Osteoblast (primary cell): ENCODE measurements at regions not wholly inside any gene's neighbourhood (a gene's known extent, or its start where the extent isn't known, plus 50 kb on each side); places are given as distances from the start of the nearest gene placed in this dataset.

Experiments
- DNase-seq: peaks from one replicate; pipeline ENCODE4 v3.0.0; 2011; ENCODE audit warnings: low spot score, mixed read lengths; ENCODE audit not compliant: insufficient read length; ENCODE audit errors: missing footprints
- H2AFZ ChIP-seq: 2 replicates; pipeline ENCODE4 v1.6.0; 2011; ENCODE audit warnings: mild to moderate bottlenecking, low read length
- H3K27ac ChIP-seq: 2 replicates; pipeline ENCODE4 v1.5.1; 2011; ENCODE audit warnings: mild to moderate bottlenecking, low read depth, low read length, moderate library complexity
- H3K27me3 ChIP-seq: 2 replicates; pipeline ENCODE4 v1.6.0; 2012; ENCODE audit warnings: mild to moderate bottlenecking, control low read depth, inconsistent platforms, low read length, moderate library complexity; ENCODE audit not compliant: insufficient read depth
- H3K36me3 ChIP-seq: 2 replicates; pipeline ENCODE4 v1.5.1; 2011; ENCODE audit warnings: mild to moderate bottlenecking, low read length, control low read depth, moderate library complexity; ENCODE audit not compliant: insufficient read depth
- H3K4me1 ChIP-seq: 2 replicates; pipeline ENCODE4 v1.5.1; 2011; ENCODE audit warnings: mild to moderate bottlenecking, low read length, control low read depth, moderate library complexity; ENCODE audit not compliant: insufficient read depth
- H3K4me2 ChIP-seq: 2 replicates; pipeline ENCODE4 v1.6.0; 2011; ENCODE audit warnings: mild to moderate bottlenecking, low read length; ENCODE audit not compliant: insufficient read depth
- H3K4me3 ChIP-seq: fragments of 200-600 bp; sonication (generic); 3 replicates; pipeline ENCODE4 v1.5.1; 2012; ENCODE audit warnings: mild to moderate bottlenecking, low read length, inconsistent platforms; ENCODE audit not compliant: insufficient read depth
- H3K79me2 ChIP-seq: 2 replicates; pipeline ENCODE4 v1.6.0; 2012; ENCODE audit warnings: mild to moderate bottlenecking, low read length, control low read depth, inconsistent platforms; ENCODE audit not compliant: insufficient read depth
- H3K9me3 ChIP-seq: 2 replicates; pipeline ENCODE4 v1.5.1; 2011; ENCODE audit warnings: low read depth, low read length, control low read depth
- H4K20me1 ChIP-seq: 2 replicates; pipeline ENCODE4 v1.6.0; 2012; ENCODE audit warnings: mild to moderate bottlenecking, low read length, control low read depth; ENCODE audit not compliant: insufficient read depth
- CTCF ChIP-seq: IDR thresholded peaks from 2 replicates; pipeline ENCODE4 v1.5.1; 2011; ENCODE audit warnings: mild to moderate bottlenecking, low read depth, low read length, moderate library complexity; ENCODE audit errors: extremely low read depth

DNA sequence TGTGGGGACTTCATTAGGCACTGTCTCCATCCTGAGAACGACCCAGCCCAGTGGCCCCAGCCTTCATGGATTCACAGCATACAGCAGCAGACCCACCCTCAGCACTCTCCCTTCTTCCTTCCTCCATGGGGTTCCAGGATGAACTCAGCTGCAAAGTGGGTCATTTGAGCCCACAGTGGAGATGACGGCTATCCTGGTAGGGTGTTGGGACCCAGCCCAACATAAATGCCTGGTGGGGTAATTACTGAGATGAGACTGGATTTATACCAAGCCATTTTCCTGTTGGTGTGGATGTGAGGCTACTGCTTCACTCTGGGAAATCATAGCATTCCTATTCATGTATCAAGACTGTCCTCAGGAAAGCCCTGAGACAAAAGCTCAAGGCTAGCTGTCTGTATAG, 536.7 kb upstream of the TNP1 start:
- Histone ChIP-seq H3K4me2 (no peak overlapping the region), H3K27ac (no peak overlapping the region), H3K36me3 (no peaks in the 10 kb centered on the region), H3K4me1 (peaks cover 42% of the 10 kb centered on the region), H3K9me3 (no peaks in the 10 kb centered on the region), H3K4me3 (no peak overlapping the region), H4K20me1 (no peaks in the 10 kb centered on the region), H2AFZ (no peak overlapping the region), H3K27me3 (no peaks in the 10 kb centered on the region), H3K79me2 (no peaks in the 10 kb centered on the region)
- no peak for DNase-seq
- no peak for TF ChIP-seq CTCF

GRCh38 chr2:217396165-217396564, 536.3 kb upstream of the TNP1 start:
- DNase-seq: peak; percentile 38
- Histone ChIP-seq H3K36me3 (no peaks in the 10 kb centered on the region), H3K27me3 (no peaks in the 10 kb centered on the region), H3K9me3 (no peaks in the 10 kb centered on the region), H3K79me2 (no peaks in the 10 kb centered on the region), H3K4me1 (peaks cover 42% of the 10 kb centered on the region), H4K20me1 (no peaks in the 10 kb centered on the region), H3K27ac (no peak overlapping the region), H3K4me3 (no peak overlapping the region), H3K4me2 (no peak overlapping the region), H2AFZ (peak overlapping the region; percentile 16)
- no peak for TF ChIP-seq CTCF

GRCh38 chr2:217394510-217395351, 534.9 kb upstream of the TNP1 start:
- H2AFZ ChIP-seq: no peak overlapping the region

More at GRCh38 chr2:217394510-217395351, 534.9 kb upstream of the TNP1 start:
- no peaks in the 10 kb centered on the region for H3K79me2 ChIP-seq
- no peaks in the 10 kb centered on the region for H3K9me3 ChIP-seq
- DNase-seq: peak; percentile 71
- no peak for TF ChIP-seq CTCF
- no peaks in the 10 kb centered on the region for H4K20me1 ChIP-seq
- peaks cover 42% of the 10 kb centered on the region for H3K4me1 ChIP-seq
- no peak overlapping the region for H3K4me3 ChIP-seq
- peak overlapping the region; percentile 35 for H3K27ac ChIP-seq
- no peaks in the 10 kb centered on the region for H3K36me3 ChIP-seq
- no peaks in the 10 kb centered on the region for H3K27me3 ChIP-seq
- H3K4me2 ChIP-seq: no peak overlapping the region
